Activated naive CD4-positive, alpha-beta T cell (primary cell): ENCODE measurements at regions not wholly inside any gene's neighbourhood (a gene's known extent, or its start where the extent isn't known, plus 50 kb on each side); places are given as distances from the start of the nearest gene placed in this dataset.

Experiments
- DNase-seq, 4 experiments: peaks; one replicate each; lab custom pipeline; 2025; lab: John Stamatoyannopoulos, UW

- no peak for DNase-seq
Observed at GRCh38 chr6:108751851-108752732, 96.1 kb upstream of the ARMC2 start.

- DNase-seq = no peak
Observed at GRCh38 chr6:108752733-108753590, 95.3 kb upstream of the ARMC2 start.

GRCh38 chr6:108755257-108756240 lies 92.7 kb upstream of the ARMC2 start:
- DNase-seq = no peak

- no peak for DNase-seq
Observed at GRCh38 chr6:108757357-108757756, 90.9 kb upstream of the ARMC2 start.

GRCh38 chr6:108758884-108759283 lies 89.3 kb upstream of the ARMC2 start:
- DNase-seq = no peak

- DNase-seq = no peak
Observed at GRCh38 chr6:108760126-108761050, 87.8 kb upstream of the ARMC2 start.

GRCh38 chr6:108762394-108762793 lies 85.8 kb upstream of the ARMC2 start:
- no peak for DNase-seq

- DNase-seq = no peak
Observed at GRCh38 chr6:108763931-108764579, 84.2 kb upstream of the ARMC2 start.

- no peak for DNase-seq
Observed at GRCh38 chr6:108764580-108764950, 83.7 kb upstream of the ARMC2 start.

GRCh38 chr6:108765495-108765894 lies 82.7 kb upstream of the ARMC2 start:
- no peak for DNase-seq

- DNase-seq = no peak
Observed at GRCh38 chr6:108766419-108766818, 81.8 kb upstream of the ARMC2 start.

GRCh38 chr6:108766886-108767285 lies 81.3 kb upstream of the ARMC2 start:
- DNase-seq = no peak

- no peak for DNase-seq
Observed at GRCh38 chr6:108767418-108768165, 80.6 kb upstream of the ARMC2 start.

- DNase-seq = no peak
Observed at GRCh38 chr6:108768166-108768555, 80.1 kb upstream of the ARMC2 start.

- DNase-seq = no peak
Observed at GRCh38 chr6:108768792-108769524, 79.3 kb upstream of the ARMC2 start.

- DNase-seq = no peak
Observed at GRCh38 chr6:108771421-108771820, 76.8 kb upstream of the ARMC2 start.

GRCh38 chr6:108774555-108774954 lies 73.7 kb upstream of the ARMC2 start:
- DNase-seq = no peak

GRCh38 chr6:108777536-108777935 lies 70.7 kb upstream of the ARMC2 start:
- no peak for DNase-seq
